GM21723 (cell line): ENCODE measurements at regions not wholly inside any gene's neighbourhood (a gene's known extent, or its start where the extent isn't known, plus 50 kb on each side); places are given as distances from the start of the nearest gene placed in this dataset.

Experiments used
- ATAC-seq: cut with Tn5 transposase; IDR thresholded peaks from one replicate; pipeline ENCODE4 v1.9.1; 2021; ENCODE audit warnings: mild to moderate bottlenecking, moderate library complexity; ENCODE audit not compliant: unreplicated experiment

DNA sequence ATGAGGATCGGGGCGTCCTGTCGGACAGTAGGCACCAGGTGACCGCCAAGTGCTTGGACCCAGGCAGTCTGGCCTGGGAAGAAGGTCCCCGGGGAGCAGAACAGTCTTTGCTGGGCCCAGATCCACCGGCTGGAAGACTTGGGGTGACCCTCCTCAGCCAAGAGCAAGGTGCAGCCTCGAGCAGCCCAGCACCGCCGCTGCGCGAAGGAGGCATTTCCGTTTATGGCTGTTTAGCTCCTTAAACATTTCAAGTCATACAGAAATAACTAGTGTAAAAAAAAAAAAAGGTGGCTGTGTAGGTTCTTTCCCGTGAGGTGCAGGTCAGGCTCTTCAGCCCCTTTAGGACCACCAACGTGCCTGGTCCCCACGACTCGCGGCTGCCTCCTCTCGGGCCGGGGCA lies 370.2 kb downstream of the CMPK2 start:
- ATAC-seq, result no peak

DNA sequence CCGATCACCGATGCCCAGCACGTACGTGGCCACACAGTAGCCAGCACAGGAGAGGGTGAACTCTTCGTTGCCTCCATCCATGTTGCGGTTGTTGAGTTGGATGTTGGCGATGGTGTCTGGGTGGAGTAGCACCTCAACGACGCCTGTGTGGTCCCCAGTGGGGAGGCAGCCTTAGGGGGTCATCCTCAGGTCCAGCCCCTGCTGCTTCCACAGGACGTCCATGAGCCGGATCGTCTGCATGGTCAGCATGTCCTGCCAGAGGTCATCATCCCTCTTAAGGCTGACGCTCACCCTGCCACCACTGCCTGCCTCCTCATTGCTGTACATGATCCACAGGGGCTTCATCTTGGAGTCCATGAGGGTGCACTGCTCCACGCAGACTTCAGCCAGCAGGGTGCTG lies 369.3 kb downstream of the CMPK2 start:
- ATAC-seq, result no peak

DNA sequence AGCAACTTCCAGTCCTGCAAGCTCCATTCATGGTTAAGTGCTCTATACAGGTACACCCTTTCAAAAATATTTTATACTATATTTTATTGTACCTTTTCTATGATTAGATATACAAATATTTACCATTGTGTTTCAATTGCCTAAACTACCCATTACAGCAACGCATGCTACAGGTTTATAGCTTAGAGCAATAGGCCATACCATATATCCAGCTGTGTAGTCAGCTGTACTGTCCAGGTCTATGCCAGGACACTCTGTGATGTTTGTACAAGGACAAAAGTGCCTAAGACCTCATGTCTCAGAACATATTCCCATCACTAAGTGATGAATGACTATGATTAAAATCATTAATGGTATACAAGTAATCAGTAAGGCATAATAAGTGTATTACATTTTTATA lies 368.7 kb downstream of the CMPK2 start:
- ATAC-seq, result no peak

DNA sequence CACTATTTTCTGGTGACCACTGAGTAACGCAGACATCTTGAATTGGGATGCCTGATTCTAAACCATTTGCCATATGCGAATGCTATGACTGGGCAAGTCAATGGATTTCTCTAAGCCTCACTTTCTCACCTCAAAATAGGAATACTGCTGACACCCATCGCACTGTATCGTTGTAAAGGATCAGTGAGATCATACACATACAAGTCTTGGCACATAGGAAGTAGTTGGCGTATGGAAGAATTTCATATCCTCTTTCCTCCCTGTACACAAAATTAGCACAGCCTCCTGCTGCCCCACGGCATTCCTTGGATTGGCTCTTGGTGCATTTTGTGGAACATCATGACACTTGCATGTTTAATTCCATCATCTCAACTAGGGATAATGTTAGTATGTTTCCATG lies 366.9 kb downstream of the CMPK2 start:
- ATAC-seq, result no peak

DNA sequence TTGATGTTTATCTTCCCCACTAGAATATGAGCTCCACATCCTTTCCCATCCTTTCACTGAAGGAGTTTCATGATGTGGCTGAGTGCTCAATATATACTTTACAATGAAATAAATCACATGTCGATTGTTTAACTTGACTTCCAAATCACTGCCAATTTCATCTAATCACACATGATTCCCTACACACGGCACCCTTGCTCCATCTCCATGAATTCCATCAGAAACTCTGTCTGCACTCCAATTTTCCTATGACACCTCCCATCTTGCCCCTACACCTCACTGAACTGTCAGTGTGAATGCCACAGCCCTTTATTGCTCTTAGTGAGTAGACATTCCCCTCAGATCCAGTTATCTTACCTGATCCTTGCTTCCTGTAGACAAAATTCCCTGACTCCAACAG lies 366.0 kb downstream of the CMPK2 start:
- no peak for ATAC-seq

DNA sequence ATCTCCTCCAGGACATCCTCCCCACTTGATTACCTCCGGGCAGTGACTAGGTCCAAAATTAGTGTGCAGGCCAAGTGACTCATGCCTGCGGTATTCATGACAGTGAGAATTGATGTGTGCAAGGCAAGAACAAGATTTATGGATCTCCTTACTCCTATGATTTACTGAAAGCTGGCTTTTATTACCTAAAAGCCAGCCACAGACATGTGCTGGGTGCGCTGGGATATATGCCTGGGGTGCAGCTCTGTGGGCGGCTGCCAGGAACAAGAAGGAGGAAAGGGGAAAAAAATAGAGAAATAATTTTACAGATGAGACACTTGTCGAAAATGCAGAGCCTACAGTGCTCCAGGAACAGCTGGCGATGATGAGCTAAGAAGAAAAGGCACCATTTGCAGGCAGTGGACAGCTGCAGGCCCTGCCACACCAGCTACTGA lies 359.3 kb downstream of the CMPK2 start:
- ATAC-seq, result no peak

DNA sequence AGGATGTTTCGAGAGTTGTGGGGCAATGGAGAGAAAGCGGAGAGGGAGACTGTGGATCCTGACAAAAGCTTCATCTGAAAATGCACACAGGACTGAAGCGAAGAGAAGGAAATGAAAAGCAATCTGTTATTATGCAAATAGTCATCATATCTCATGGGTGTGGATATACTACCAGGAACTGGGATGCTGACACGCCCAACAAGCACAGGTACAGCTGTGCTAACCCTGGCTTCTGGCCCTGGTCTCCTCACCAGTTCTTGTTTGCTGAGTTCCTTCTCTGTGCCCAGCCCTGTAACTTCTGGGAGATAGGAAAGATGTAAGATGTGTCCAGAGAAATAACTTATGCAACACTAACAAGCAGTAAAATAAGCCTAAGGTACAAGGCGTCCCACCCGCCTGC lies 358.8 kb downstream of the CMPK2 start:
- ATAC-seq, result no peak

DNA sequence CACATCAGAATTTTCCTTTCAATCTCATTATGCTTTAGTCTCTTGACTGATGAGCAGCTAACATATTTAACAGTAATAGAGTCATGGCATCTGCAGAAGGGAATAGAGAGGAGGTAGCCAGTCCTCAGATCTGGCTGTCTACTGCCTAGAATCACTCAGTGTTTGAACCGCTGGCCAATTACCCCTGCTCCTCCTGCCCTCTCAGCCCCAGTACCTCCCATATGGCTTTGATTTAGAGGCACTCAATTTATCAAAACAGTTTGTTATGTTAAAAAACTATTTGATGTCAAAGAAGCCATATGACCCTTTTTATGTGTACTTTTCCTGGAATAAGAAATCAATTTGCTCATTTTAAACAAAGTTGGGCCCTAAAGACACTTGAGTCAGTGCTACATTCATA lies 355.2 kb downstream of the CMPK2 start:
- ATAC-seq, result no peak

DNA sequence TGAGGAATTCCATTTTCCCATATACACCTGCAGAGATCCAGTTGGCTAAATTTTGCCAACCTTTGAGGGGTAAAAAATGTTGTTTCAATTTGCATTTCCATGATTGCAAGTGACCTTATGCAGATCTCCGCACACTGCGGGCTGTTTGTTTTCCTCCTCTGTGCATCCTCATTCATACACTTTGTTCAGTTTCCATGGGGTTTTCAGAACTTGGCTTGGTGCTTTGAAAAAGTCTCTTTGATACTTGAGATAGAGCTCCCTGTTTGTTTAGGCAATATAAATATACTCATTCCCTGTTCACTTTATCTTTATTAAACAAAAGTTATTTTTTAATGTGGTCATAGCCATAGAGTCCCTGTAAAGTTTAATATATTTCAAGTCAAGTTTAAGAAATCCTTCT lies 353.1 kb downstream of the CMPK2 start:
- no peak for ATAC-seq

DNA sequence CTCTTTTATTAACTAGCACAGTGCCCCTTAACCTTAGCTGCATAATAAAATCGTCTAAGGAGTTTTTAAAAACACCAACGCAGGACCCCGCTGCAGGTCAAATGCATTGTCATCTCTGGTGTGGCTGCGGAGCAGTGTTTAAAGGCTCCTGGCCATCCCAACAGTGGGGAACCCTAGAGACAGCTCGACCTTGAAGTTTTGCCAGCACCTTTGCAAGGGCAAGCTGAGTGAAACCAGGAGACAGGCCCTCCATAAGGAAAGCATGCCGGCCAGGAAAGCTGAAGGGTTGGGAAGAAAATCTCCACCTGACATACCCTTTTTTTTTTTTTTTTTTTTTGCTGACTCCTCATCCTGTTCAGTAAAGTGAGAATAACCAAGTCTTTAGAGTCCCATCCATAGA lies 349.0 kb downstream of the CMPK2 start:
- no peak for ATAC-seq

DNA sequence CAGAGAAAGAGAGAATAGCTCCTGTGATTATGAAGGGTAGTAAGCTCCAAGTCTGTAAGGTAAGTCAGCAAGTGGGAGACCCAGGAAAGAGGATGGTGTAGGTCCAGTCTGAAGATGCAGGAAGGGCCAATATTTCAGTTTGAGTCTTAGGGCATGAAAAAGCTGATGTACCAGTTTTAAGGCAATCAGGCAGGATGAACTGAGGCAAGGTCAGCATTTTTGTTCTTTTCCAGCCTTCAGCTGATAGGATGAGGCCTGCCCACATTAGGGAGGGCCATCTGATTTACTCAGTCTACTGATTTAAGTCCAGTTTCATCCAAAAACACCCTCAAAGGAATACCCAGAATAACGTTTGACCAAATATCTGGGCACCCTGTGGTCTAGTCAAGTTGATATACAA lies 347.3 kb downstream of the CMPK2 start:
- no peak for ATAC-seq

DNA sequence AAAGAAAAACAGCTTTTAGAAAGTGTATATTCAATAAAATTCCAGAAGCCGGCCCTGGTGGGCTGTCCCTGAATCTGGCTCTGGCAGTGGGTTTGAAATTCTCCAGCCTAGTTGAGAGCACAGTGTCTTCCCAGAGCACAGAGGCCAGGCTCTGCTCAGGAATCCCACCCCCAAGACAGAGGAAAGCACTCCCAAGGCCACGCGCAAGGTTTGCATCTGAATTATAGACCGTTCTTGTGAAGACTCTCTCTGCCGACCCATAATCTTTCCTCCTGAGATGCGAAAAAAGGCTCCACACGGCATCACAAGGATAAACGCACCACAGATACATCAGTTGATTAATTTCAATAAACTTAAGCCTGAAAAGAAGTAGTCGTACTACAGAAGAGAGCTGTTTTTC lies 342.2 kb downstream of the CMPK2 start:
- no peak for ATAC-seq

DNA sequence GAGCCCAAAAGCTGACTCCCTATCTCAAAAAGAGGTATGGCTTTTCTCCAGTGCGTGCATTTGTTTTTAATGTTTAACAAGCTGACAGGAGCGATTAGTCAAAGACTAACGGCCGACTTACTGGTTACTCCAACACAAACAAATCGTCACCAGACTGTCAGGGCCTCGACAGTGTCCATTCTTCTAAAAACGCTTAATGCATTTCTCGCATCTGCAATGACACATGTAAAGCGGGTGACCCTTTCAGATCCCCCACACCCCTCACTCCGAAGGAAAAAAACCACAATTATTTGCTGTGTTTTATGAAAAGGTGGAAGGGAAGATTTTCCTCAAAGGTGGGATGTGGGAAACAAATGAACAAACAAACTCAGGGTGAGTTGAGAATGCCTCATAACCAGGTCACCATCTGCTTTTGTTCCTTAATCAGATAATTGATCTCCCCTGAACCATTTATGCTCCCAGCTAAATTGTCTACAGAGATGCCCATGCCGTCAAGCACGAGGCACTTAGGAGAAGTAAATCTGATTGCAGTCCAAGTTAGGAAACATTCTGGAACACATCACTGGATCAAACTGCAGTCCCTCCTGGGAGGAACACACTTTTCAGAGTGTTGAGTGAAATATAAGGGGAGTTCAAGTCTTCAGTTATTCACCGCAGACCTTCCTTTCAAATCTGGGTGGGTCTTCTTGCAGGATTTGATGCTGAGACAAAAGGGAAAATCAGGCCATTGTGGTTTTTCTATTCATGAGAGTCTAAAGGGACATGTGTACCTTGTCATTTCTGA lies 340.8 kb downstream of the CMPK2 start:
- ATAC-seq, result no peak

DNA sequence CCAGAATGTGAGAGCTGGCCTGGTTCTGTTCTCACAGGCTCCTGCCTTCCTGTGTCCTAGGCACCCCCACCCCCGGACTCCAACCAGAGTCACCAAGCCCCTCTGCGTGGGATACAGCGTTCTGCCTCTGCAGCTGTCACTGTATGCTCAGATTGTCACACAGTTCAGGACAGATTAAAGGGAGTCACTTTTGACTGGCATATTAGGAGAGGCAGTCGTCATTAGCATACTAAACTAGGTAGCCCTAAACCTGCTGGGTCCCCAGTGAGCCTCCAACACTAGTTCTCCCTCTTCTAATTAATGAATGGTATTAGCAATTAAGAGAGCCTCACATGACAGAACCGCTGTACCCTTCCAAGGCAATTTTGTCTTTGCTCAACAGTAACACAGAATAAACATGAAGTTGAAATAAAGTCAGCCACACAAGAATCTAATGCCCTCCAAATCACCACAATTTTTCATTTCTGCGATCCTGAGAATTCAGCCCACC lies 340.2 kb downstream of the CMPK2 start:
- ATAC-seq, result no peak

DNA sequence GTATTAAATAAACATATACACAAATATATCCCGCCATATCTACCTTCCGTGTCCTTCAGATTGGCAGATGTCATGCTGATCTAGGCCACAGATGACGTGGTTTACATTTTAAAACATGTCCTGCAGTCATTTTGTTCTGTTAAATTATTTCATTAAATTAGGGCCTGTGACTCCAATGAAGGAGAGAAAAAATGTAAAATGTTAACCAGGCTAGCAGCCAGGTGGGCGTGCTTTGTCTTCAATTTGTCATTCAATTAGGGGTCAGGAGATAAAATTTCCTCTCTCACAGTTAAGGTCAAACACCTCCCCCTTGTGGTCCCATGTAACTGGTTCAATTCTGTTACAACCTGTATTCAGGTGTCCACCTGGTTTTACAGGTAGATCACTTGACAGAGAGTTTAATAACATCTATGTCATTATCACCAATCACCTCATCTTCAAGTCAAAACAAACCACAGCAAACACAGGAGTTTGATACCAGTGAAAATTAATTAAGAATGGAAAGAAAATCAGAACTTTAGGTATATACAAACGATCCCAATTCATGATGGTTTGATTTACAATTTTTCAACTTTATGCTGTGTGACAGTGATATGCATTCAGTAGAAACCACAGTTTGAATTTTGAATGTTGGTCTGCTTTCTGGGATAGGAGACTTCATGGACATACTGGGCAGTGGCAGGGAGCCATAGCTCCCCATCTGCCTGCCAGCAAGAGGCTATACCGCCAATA lies 339.4 kb downstream of the CMPK2 start:
- peak; percentile 59 for ATAC-seq

DNA sequence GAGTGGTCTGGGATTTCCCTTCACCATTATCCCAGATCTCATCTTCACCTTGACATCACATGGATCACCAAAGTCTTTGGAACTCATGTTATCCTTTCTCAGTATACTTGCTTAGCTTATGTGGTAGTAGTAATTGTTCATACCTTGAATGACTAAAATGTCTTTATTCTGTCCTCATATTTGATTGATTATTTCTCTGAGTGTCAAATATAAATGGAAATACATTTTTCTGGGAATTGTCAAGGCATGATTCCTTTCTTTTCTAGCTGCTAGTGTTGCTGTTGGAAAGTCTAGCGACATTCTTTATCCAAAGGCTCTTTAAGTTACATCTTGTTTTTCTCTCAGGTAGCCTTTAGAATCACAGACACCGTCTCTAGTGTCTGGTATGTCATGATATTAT lies 334.4 kb downstream of the CMPK2 start:
- ATAC-seq, result no peak

DNA sequence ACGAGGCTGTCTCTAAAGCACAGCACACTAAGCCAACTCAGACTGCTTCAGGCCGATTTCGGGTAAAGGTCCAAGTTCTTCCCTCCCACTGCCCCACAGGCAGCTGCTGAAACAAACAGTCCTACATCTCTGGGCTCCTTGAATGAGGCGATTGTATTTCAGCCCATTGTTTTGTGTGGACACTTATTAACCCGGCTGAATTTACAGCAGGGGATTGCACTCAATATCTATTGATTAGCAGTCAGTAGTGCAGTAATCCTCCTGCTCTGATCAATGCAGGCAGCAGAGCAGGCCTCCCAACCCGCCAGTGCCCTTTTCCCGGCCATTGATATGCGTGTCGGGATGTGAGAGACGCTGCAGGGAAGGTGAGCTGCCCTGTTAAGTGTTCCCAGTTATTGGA lies 330.1 kb downstream of the CMPK2 start:
- no peak for ATAC-seq

DNA sequence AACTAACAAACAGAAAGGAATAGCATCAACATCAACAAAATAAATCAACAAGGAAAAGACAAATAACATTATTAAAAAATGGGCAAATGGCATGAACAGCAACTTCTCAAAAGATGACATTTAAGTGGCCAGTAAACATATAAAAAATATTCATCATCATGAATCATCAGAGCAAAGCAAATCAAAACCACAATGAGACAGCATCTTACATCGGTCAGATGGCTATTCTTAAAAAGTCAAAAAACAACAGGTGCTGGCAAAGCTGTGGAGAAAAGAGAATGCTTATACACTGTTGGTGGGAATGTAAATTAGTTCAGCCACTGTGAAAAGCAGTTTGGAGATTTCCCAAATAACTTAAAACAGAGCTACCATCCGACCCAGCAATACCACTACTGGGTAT lies 327.1 kb downstream of the CMPK2 start:
- no peak for ATAC-seq

DNA sequence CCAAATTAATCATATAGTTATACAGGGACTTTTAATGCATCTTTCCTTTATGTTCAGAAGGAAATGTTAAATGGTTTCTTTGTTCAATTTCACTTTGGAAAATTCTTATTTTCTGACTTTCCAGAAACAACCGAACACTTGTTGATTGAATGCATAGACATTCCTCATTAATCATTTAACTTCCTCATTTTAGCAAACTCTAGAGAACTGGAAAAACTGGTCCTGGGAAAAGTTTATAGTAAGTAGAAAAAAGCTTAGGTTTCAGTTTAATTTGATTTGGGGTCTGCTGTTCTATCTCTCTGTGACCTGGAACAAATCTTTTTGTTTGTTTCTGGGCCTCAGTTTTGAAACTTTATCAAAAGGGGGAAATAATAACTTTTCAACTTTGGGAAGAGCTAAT lies 320.4 kb downstream of the CMPK2 start:
- ATAC-seq, result no peak

DNA sequence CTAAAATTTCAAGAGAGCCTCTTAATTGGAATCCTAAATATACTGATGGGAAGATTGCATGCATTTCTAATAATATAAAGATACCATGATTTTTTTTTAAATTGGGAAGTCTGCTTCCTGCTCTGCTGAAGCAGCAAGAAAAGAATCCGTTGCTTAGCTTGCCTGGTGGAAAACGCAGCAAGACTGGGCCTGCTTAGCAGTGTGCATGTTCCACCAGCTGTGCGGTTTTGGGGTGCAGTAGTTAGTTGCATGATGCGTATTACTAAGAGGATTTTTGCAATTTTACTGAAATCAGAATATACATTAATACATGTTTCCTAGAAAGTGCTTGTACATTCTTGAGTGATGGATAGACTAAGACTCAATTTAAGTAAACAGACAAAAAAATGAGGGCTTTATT lies 319.9 kb downstream of the CMPK2 start:
- no peak for ATAC-seq

DNA sequence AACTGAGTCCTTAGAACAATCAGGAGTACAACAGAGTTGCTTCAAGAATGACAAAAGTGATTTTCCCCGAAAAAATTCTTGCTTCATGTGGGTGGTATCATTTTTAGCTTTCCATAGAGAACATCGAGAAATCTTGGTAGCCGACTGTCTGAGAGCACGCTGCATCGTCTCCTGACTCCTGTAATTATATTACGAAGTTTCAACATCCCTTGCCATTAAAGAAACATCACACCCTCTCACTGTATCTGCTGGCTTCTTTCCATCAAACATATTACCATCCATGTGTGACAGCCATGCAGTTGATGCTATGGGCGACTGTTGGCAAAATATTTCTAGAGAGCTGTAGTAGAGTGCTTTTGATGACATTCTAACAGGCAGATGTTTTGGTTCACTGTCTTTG lies 311.2 kb downstream of the CMPK2 start:
- ATAC-seq, result no peak

DNA sequence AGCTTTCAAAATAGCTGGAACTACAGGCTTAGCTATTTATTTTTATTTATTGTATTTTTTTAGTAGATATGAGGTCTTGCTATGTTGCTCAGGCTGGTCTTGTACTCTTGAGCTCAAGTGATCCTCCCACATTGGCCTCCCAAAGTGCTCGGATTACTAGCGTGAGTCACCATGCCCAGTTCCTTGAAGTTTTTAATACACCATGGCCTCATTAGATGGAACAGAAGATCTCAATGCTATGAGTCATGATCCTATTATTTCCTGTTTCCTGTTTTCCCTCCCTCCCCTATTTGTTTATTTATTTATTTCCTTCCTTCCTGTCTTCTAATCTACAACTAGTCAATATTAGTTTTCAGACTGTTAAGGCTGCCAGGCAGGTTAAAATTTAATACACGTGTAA lies 309.0 kb downstream of the CMPK2 start:
- ATAC-seq, result no peak
